NCI-H2081 treated with DMSO at 0.1 percent for 48 hours (cell line): ENCODE measurements at regions not wholly inside any gene's neighbourhood (a gene's known extent, or its start where the extent isn't known, plus 50 kb on each side); places are given as distances from the start of the nearest gene placed in this dataset.
"Not testable (repeated sequence)": the region's sequence is repeated elsewhere in the genome, so short reads cannot be mapped to it uniquely, and the experiment has no call there.

Experiments used
- DNase-seq: peaks from one replicate; lab custom pipeline; 2025; lab: John Stamatoyannopoulos, UW

GRCh38 chr9:87049929-87050608 is 102.8 kb upstream of the GAS1 start:
- not testable (repeated sequence) for DNase-seq

- no peak for DNase-seq
These were observed 107.8 kb upstream of the GAS1 start for GRCh38 chr9:87054999-87055686.

GRCh38 chr9:87059772-87060171 is 112.5 kb upstream of the GAS1 start:
- DNase-seq = no peak

GRCh38 chr9:87062746-87063145 is 115.4 kb upstream of the GAS1 start:
- no peak for DNase-seq

GRCh38 chr9:87063246-87063645 is 115.9 kb upstream of the GAS1 start:
- DNase-seq = no peak

- DNase-seq = no peak
These were observed 116.6 kb upstream of the GAS1 start for GRCh38 chr9:87063871-87064270.

- DNase-seq = no peak
These were observed 117.0 kb upstream of the GAS1 start for GRCh38 chr9:87064311-87064710.

- DNase-seq = no peak
These were observed 118.7 kb upstream of the GAS1 start for GRCh38 chr9:87065981-87066380.

GRCh38 chr9:87067426-87067825 is 120.1 kb upstream of the GAS1 start:
- DNase-seq = no peak

- DNase-seq = no peak
These were observed 121.0 kb upstream of the GAS1 start for GRCh38 chr9:87068177-87068840.

GRCh38 chr9:87069690-87070089 is 122.4 kb upstream of the GAS1 start:
- no peak for DNase-seq

- no peak for DNase-seq
These were observed 123.0 kb upstream of the GAS1 start for GRCh38 chr9:87070336-87070735.

- DNase-seq = no peak
These were observed 124.2 kb upstream of the GAS1 start for GRCh38 chr9:87071473-87071872.

- DNase-seq = no peak
These were observed 126.4 kb upstream of the GAS1 start for GRCh38 chr9:87073692-87074091.

- DNase-seq = no peak
These were observed 128.2 kb upstream of the GAS1 start for GRCh38 chr9:87075537-87075936.

- DNase-seq = no peak
These were observed 129.5 kb upstream of the GAS1 start for GRCh38 chr9:87076825-87077224.

- no peak for DNase-seq
These were observed 130.7 kb upstream of the GAS1 start for GRCh38 chr9:87077986-87078385.

- no peak for DNase-seq
These were observed 133.4 kb upstream of the GAS1 start for GRCh38 chr9:87080512-87081264.

- DNase-seq = no peak
These were observed 134.2 kb upstream of the GAS1 start for GRCh38 chr9:87081503-87081902.

GRCh38 chr9:87083986-87084385 is 136.7 kb upstream of the GAS1 start:
- no peak for DNase-seq

GRCh38 chr9:87084407-87084806 is 137.1 kb upstream of the GAS1 start:
- no peak for DNase-seq

- DNase-seq = no peak
These were observed 137.8 kb upstream of the GAS1 start for GRCh38 chr9:87085073-87085472.

- DNase-seq = no peak
These were observed 138.2 kb upstream of the GAS1 start for GRCh38 chr9:87085521-87085920.
